Aorta (tissue), 5 donors: ENCODE measurements at regions not wholly inside any gene's neighbourhood (a gene's known extent, or its start where the extent isn't known, plus 50 kb on each side); places are given as distances from the start of the nearest gene placed in this dataset.

Source experiments
- ATAC-seq: fragments of 200-7000 bp; cut with Tn5 transposase; one replicate; pipeline ENCODE4 v1.9.1; 2022; ENCODE audit warnings: moderate library complexity; ENCODE audit not compliant: low FRiP score
- DNase-seq, 2 donors: peaks; one replicate each; pipeline ENCODE4 v3.0.0-alpha.2; 2020
- H3K27ac ChIP-seq, 2 donors: one replicate each; pipeline ENCODE4 v1.5.1; 2013; ENCODE audit warnings: low read length in 2 of 2, mild to moderate bottlenecking in 2 of 2, moderate library complexity in 2 of 2, control low read depth in 1 of 2, inconsistent platforms in 1 of 2, low read depth in 1 of 2
- H3K27me3 ChIP-seq, 2 donors: one replicate each; pipeline ENCODE4 v1.6.1; 2013; ENCODE audit warnings: control low read depth in 1 of 2, low read length in 1 of 2, mild to moderate bottlenecking in 1 of 2, moderate library complexity in 1 of 2; ENCODE audit not compliant: insufficient read depth in 2 of 2, control insufficient read depth in 1 of 2
- H3K36me3 ChIP-seq, 2 donors: one replicate each; pipeline ENCODE4 v1.6.1; 2013; ENCODE audit warnings: control low read depth in 1 of 2, low read length in 1 of 2, mild to moderate bottlenecking in 1 of 2; ENCODE audit not compliant: insufficient read depth in 2 of 2, control insufficient read depth in 1 of 2
- H3K4me1 ChIP-seq, 2 donors: one replicate each; pipeline ENCODE4 v1.6.1; 2013; ENCODE audit warnings: low read length in 2 of 2, control low read depth in 1 of 2, mild to moderate bottlenecking in 1 of 2, moderate library complexity in 1 of 2; ENCODE audit not compliant: insufficient read depth in 2 of 2, control insufficient read depth in 1 of 2
- H3K4me3 ChIP-seq, 2 donors: one replicate each; pipeline ENCODE4 v1.5.1; 2013; ENCODE audit warnings: low read length in 2 of 2, control low read depth in 1 of 2, mild to moderate bottlenecking in 1 of 2
- H3K9me3 ChIP-seq: one replicate; pipeline ENCODE4 v1.6.1; 2013; ENCODE audit warnings: mild to moderate bottlenecking, low read length; ENCODE audit not compliant: control insufficient read depth
- WGBS, 2 donors: extraction: QIAGEN DNeasy Blood & Tissue Kit; methylation state at CpG; one replicate each; pipeline ENCODE4 v1.1.7; 2013; 5-methylcytosine and 5-hydroxymethylcytosine counted together
- intact Hi-C, 2 donors: fragments of 100-400 bp; cut with DNase I; formaldehyde crosslinking; loops; one replicate each; pipeline versions ENCODE4 v1.14.2 to v1.15.0; 2022
- donor health status: healthy with polysubstance abuse.
- donor health status: Bipolar disorder and iron deficiency.
- donor health status: DM: no; HTN: no; CAD: no.
- donor health status: DM: no; HTN: no; CAD: no.
- donor health status: DM: yes; HTN: yes; CAD: no.

DNA sequence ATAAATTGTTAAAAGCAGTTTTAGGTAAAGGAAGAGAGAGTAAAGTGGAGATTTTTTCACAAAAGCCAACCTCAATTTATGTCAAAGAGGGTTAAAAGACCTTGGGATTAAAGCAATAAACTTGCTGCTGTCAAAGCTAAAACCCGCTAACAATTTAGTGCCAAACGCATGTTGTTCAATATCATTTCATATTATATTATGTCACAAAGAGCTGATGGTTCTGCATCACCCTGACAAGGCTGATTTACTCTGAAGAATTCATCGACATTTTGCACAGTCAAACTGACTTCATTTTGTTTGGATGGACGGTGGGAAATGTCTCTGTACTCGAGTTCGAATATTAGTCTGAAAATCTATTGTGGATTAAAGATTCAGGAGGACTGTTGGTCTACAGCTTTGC, 315.8 kb upstream of the TSHZ3 start:
- Histone ChIP-seq H3K36me3 (no peaks in the 10 kb centered on the region), H3K27ac (no peak overlapping the region), H3K27me3 (peaks cover 0 to 1% of the 10 kb centered on the region in 2 donors), H3K9me3 (no peaks in the 10 kb centered on the region), H3K4me3 (no peak overlapping the region), H3K4me1 (no peaks in the 10 kb centered on the region)
- intact Hi-C loops, result no loop called here
- WGBS, 2 donors, result 76 to 78% methylated on average over 6 of the region's 6 CpGs
- no peak for DNase-seq
- ATAC-seq, result no peak

DNA sequence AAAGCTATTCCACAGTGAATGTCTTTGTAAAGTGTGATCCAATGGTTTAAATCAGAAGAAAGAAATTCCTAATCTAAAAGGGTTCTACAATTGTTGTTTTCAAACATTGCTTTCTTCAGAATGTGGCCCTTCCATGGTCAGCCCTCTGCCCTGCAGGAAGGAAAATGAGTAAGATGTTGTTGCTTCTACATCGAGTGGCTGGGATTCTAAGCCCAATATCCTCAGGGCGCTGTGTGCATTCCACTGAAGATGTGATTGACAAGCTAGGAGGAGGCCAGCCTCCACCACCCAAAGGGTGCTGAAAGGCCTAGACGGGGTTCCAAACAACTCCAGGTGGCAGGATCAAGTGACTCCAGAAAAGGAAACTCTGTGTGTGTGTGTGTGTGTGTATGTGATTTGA, 316.9 kb upstream of the TSHZ3 start:
- WGBS, 2 donors, result 34 to 35% methylated on average over 3 of the region's 3 CpGs
- peaks cover 0 to 1% of the 10 kb centered on the region in 2 donors for H3K27me3 ChIP-seq
- H3K4me3 ChIP-seq, result no peak overlapping the region
- H3K9me3 ChIP-seq, result no peaks in the 10 kb centered on the region
- H3K27ac ChIP-seq, result no peak overlapping the region
- DNase-seq (no peak), ATAC-seq (no peak)
- intact Hi-C loops, result no loop called here
- no peaks in the 10 kb centered on the region for H3K36me3 ChIP-seq
- H3K4me1 ChIP-seq, result no peaks in the 10 kb centered on the region

DNA sequence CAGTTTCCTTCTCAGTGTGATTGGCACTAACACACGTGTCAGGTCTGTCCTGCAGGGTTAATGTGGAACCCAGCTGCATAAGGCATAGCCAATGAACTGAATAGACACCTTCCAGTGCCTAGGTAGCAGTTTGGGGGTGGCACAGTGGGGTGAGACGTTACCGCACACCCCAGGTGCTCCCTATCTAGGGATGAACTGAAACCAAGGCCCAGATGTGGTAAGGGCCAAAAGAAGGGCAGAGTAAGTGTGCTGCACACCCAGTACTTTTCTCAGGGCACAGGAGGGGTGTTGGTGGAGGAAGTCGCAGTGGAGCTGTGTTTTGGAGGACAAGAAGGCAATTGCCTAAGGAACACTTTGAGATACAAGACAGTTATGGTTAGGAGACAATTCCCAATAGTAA, 317.9 kb upstream of the TSHZ3 start:
- H3K4me3 ChIP-seq, result no peak overlapping the region
- intact Hi-C loops, result no loop called here
- ATAC-seq (no peak), DNase-seq (no peak)
- no peaks in the 10 kb centered on the region for H3K36me3 ChIP-seq
- H3K27me3 ChIP-seq, result peaks cover 0 to 1% of the 10 kb centered on the region in 2 donors
- WGBS, 2 donors, result 78 to 84% methylated on average over 4 of the region's 4 CpGs
- H3K9me3 ChIP-seq, result no peaks in the 10 kb centered on the region
- no peak overlapping the region for H3K27ac ChIP-seq
- no peaks in the 10 kb centered on the region for H3K4me1 ChIP-seq

DNA sequence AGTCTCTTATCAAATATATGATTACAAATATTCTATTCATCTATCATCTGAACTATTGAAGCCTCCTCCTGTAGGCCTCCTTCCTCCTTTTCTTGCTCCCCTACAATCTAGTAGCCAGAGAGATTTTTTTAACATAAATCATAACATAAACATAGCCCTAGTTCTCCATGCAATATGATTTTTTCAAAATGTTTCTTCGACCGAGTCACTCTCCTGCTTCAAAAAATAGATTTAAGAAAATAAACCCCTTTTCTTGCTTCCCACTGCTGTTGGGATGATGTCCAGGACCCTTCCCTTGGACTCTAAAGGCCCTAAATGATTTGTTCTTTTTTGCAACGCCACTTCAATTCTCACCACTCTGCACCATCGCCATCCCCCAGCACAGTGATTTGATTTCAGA, 319.7 kb upstream of the TSHZ3 start:
- Histone ChIP-seq H3K27ac (no peak overlapping the region), H3K4me3 (no peak overlapping the region), H3K4me1 (no peaks in the 10 kb centered on the region), H3K36me3 (no peaks in the 10 kb centered on the region), H3K27me3 (no peaks in the 10 kb centered on the region), H3K9me3 (no peaks in the 10 kb centered on the region)
- intact Hi-C loops, result no loop called here
- ATAC-seq (no peak), DNase-seq (no peak)
- 29 to 31% methylated on average over 4 of the region's 4 CpGs for WGBS, 2 donors

DNA sequence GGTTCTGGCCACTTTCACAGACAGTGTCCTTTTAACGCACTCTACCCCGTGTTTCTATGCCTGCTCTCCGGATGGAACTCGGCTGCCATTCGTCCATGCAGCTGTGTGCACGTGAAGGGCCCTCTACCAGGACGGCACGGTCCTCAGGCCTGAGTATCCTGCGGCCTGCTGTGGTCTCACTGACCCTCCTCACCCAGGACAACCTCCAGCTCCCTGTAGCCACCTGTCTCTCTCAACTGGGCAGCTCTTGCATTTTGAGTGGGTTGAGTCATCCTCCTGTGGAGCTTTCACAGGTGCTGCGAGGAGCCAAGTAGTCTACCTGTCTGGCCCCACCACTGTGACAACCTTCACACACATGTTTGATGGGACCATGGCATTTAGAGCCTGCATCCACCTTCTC, 321.7 kb upstream of the TSHZ3 start:
- Histone ChIP-seq H3K36me3 (no peaks in the 10 kb centered on the region), H3K4me1 (no peaks in the 10 kb centered on the region), H3K9me3 (no peaks in the 10 kb centered on the region), H3K4me3 (no peak overlapping the region), H3K27ac (no peak overlapping the region), H3K27me3 (no peaks in the 10 kb centered on the region)
- WGBS, 2 donors, result 88 to 93% methylated on average over 10 of the region's 10 CpGs
- ATAC-seq, result no peak
- intact Hi-C loops, result no loop called here
- DNase-seq, result no peak

DNA sequence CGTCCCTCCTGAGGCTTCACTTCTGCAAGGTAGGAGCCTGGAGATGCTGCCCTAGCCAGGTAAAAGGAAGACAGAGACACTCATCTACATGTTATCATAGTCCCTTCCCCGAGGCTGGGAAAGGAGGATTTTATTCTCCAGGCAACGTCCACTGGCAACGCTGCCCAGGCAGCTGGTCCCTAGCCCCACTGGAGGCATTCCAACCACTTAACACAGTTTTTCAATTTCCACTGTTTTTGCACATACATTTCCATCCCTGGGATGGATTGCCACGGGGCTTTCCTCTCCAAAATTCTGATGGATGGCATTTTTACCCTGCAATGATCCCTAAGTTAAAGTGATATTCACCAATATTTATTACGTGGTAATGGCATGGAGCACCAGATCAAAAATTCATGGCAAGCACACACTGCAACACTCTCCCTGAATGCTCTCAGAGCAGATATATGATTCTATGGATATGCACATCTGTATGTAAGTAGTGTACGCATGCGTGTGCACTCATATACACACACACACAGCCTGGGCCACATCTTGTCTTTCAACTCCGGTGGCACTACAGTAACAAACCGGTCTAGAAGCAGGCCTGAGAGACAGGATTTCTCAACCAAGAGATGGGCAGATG, 322.3 kb upstream of the TSHZ3 start:
- intact Hi-C loops, result no loop called here
- no peak for DNase-seq
- Histone ChIP-seq H3K27ac (no peak overlapping the region), H3K4me3 (no peak overlapping the region), H3K27me3 (no peaks in the 10 kb centered on the region), H3K36me3 (no peaks in the 10 kb centered on the region), H3K9me3 (no peaks in the 10 kb centered on the region), H3K4me1 (no peaks in the 10 kb centered on the region)
- no peak for ATAC-seq
- 62 to 74% methylated on average over 10 of the region's 10 CpGs for WGBS, 2 donors

DNA sequence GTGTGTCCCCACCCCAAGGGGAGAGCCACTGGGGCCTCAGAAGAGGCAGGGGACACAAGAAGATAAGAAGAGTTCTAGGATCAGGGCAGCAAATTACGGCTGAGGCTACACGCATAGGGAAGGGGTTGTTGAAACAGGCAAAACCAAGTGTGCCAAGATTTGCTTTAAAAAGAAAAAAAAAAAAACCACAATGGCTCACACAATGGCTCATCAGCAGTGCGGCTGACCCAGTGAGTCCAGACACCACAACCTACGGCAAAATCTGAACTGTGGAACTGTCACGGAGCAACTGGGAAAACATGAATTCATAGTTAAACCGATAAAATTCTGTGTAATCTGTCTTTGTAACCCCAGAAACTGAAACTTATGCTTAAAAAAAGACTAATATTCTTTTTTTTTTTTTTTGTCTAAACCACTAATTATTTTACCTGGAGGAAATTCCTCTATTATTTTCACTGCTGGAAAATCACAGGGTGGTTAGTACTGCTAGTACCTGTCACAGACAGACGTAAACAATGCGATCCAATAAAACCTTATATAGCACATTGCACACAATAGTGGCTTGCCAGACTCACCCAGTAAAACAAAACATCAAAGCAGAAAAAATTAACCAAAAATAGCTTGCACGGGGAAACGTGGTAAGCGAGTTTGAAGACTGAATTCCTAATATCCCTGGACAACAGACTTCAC, 325.4 kb upstream of the TSHZ3 start:
- H3K4me3 ChIP-seq, result no peak overlapping the region
- no peaks in the 10 kb centered on the region for H3K27me3 ChIP-seq
- H3K36me3 ChIP-seq, result no peaks in the 10 kb centered on the region
- H3K27ac ChIP-seq, result no peak overlapping the region
- H3K4me1 ChIP-seq, result no peaks in the 10 kb centered on the region
- 52 to 53% methylated on average over 11 of the region's 11 CpGs for WGBS, 2 donors
- no peak for ATAC-seq
- H3K9me3 ChIP-seq, result no peaks in the 10 kb centered on the region
- intact Hi-C loops, result no loop called here
- no peak for DNase-seq

DNA sequence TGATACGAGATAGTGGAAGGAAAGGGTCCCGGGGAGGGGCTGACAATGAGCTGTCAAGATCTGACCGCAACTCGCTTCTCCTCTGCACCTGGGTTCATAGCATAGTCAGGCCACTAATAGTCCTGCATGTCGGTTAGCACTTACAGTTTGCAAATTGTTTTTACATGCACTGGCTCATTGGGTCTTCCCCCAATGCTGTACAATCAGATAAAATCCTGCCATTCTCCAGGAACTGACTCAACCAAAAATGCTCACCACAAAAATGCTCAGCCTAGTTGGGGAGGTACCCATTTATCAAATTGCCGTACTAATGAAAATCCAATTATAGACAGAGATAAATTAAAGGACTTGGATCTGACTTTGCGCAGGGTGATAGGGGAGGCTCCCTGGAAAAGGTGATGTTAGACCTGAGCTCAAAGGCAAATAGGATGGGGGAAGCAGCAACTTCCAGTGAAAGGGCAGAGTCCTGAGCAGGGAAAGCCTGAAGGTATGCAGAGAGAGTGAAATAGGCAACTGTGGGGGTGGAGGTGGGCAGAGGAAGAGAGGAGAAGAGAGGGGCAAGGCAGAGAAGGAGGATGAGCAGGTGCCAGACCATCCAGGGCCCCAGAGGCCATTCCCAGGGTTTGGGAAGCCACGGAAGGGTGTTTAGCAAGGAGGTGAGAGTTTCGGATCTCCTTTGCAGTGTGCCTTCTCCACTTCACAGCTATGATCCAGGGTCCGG, 326.1 kb upstream of the TSHZ3 start:
- Histone ChIP-seq H3K9me3 (no peaks in the 10 kb centered on the region), H3K4me3 (no peak overlapping the region), H3K4me1 (no peaks in the 10 kb centered on the region), H3K27ac (no peak overlapping the region), H3K36me3 (no peaks in the 10 kb centered on the region), H3K27me3 (no peaks in the 10 kb centered on the region)
- no peak for DNase-seq
- no peak for ATAC-seq
- intact Hi-C loops, result no loop called here
- WGBS, 2 donors, result 66 to 72% methylated on average over 10 of the region's 10 CpGs
